ENCODE measurements at regions not wholly inside any gene's neighbourhood (a gene's known extent, or its start where the extent isn't known, plus 50 kb on each side); places are given as distances from the start of the nearest gene placed in this dataset.

DNA sequence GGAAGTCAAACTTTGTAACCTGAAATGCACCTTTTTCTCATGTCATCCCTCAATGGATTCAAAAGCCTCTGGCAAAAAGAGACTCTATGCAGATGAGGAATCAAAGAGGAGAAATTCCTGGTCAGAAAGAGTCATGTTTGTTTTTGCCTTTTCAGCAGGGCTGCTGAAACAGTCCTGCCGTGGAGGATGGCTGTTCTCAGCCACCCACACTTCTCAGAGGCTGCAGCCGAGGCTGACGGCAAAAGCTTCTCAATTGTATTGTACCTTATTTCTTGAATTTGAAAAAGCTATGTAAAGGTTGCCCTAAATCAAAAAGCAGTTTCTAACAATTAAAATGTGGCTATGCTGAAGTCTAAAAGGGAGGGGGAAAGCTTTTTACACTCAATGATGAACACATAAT is 385.3 kb downstream of the KCTD12 start:
- TF ChIP-seq POLR2A (IDR thresholded peaks at IDR 0.05) (no peak), CTCF (IDR thresholded peaks at IDR 0.05) (no peak), POLR2AphosphoS5 (IDR thresholded peaks at IDR 0.05) (no peak)

All from upper lobe of left lung (tissue), 4 donors.